KOPT-K1 (cell line): ENCODE measurements at regions not wholly inside any gene's neighbourhood (a gene's known extent, or its start where the extent isn't known, plus 50 kb on each side); places are given as distances from the start of the nearest gene placed in this dataset.

ENCODE experiments used
- H3K27ac ChIP-seq: fragments of 200-600 bp; sonication (generic); 2 replicates; pipeline ENCODE4 v1.5.1; 2016; ENCODE audit warnings: antibody characterized with exemption, mild to moderate bottlenecking, low read depth, low read length; ENCODE audit not compliant: poor library complexity, severe bottlenecking
- H3K36me3 ChIP-seq: fragments of 200-600 bp; sonication (generic); 2 replicates; pipeline ENCODE4 v1.5.1; 2017; ENCODE audit warnings: antibody characterized with exemption, mild to moderate bottlenecking, low read length, moderate library complexity; ENCODE audit not compliant: insufficient read depth
- H3K9me3 ChIP-seq: fragments of 200-600 bp; sonication (generic); 2 replicates; pipeline ENCODE4 v1.5.1; 2017; ENCODE audit warnings: antibody characterized with exemption, low read length, mild to moderate bottlenecking; ENCODE audit not compliant: insufficient read depth, poor library complexity, severe bottlenecking

- H3K27ac ChIP-seq, result no peak overlapping the region
- H3K9me3 ChIP-seq, result no peaks in the 10 kb centered on the region
- H3K36me3 ChIP-seq, result no peaks in the 10 kb centered on the region
These were observed 484.0 kb downstream of the TSN start for GRCh38 chr2:122239440-122239839.

- Histone ChIP-seq H3K36me3 (no peaks in the 10 kb centered on the region), H3K27ac (no peak overlapping the region), H3K9me3 (no peaks in the 10 kb centered on the region)
These were observed 489.3 kb downstream of the TSN start for GRCh38 chr2:122244598-122245229.

GRCh38 chr2:122249673-122250072 is 494.2 kb downstream of the TSN start:
- Histone ChIP-seq H3K27ac (no peak overlapping the region), H3K9me3 (no peaks in the 10 kb centered on the region), H3K36me3 (no peaks in the 10 kb centered on the region)

- Histone ChIP-seq H3K27ac (no peak overlapping the region), H3K36me3 (no peaks in the 10 kb centered on the region), H3K9me3 (no peaks in the 10 kb centered on the region)
These were observed 495.7 kb downstream of the TSN start for GRCh38 chr2:122251158-122251557.

- no peaks in the 10 kb centered on the region for H3K36me3 ChIP-seq
- no peak overlapping the region for H3K27ac ChIP-seq
- H3K9me3 ChIP-seq, result no peaks in the 10 kb centered on the region
These were observed 496.1 kb downstream of the TSN start for GRCh38 chr2:122251566-122251965.

- H3K27ac ChIP-seq, result no peak overlapping the region
- H3K9me3 ChIP-seq, result no peaks in the 10 kb centered on the region
- H3K36me3 ChIP-seq, result no peaks in the 10 kb centered on the region
These were observed 500.5 kb downstream of the TSN start for GRCh38 chr2:122255924-122256323.

GRCh38 chr2:122261911-122262310 is 506.5 kb downstream of the TSN start:
- no peaks in the 10 kb centered on the region for H3K36me3 ChIP-seq
- H3K9me3 ChIP-seq, result no peaks in the 10 kb centered on the region
- H3K27ac ChIP-seq, result no peak overlapping the region

GRCh38 chr2:122263746-122264145 is 508.3 kb downstream of the TSN start:
- Histone ChIP-seq H3K27ac (no peak overlapping the region), H3K36me3 (no peaks in the 10 kb centered on the region)

GRCh38 chr2:122266636-122267035 is 511.2 kb downstream of the TSN start:
- no peaks in the 10 kb centered on the region for H3K9me3 ChIP-seq
- no peaks in the 10 kb centered on the region for H3K36me3 ChIP-seq
- no peak overlapping the region for H3K27ac ChIP-seq

More at GRCh38 chr2:122263746-122264145, 508.3 kb downstream of the TSN start:
- H3K9me3 ChIP-seq, result no peaks in the 10 kb centered on the region

- Histone ChIP-seq H3K9me3 (no peaks in the 10 kb centered on the region), H3K36me3 (no peaks in the 10 kb centered on the region), H3K27ac (no peak overlapping the region)
These were observed 512.5 kb downstream of the TSN start for GRCh38 chr2:122267947-122268346.

- H3K27ac ChIP-seq, result no peak overlapping the region
- no peaks in the 10 kb centered on the region for H3K9me3 ChIP-seq
- no peaks in the 10 kb centered on the region for H3K36me3 ChIP-seq
These were observed 518.5 kb downstream of the TSN start for GRCh38 chr2:122273785-122274419.

- Histone ChIP-seq H3K27ac (no peak overlapping the region), H3K9me3 (no peaks in the 10 kb centered on the region), H3K36me3 (no peaks in the 10 kb centered on the region)
These were observed 522.5 kb downstream of the TSN start for GRCh38 chr2:122277956-122278355.

- no peaks in the 10 kb centered on the region for H3K36me3 ChIP-seq
- no peak overlapping the region for H3K27ac ChIP-seq
- H3K9me3 ChIP-seq, result no peaks in the 10 kb centered on the region
These were observed 545.3 kb downstream of the TSN start for GRCh38 chr2:122300758-122301157.

GRCh38 chr2:122307763-122308162 is 552.3 kb downstream of the TSN start:
- H3K9me3 ChIP-seq, result no peaks in the 10 kb centered on the region
- no peaks in the 10 kb centered on the region for H3K36me3 ChIP-seq

GRCh38 chr2:122315306-122315705 is 559.9 kb downstream of the TSN start:
- Histone ChIP-seq H3K27ac (no peak overlapping the region), H3K36me3 (no peaks in the 10 kb centered on the region), H3K9me3 (no peaks in the 10 kb centered on the region)

More at GRCh38 chr2:122307763-122308162, 552.3 kb downstream of the TSN start:
- no peak overlapping the region for H3K27ac ChIP-seq

GRCh38 chr2:122319539-122320132 is 564.2 kb downstream of the TSN start:
- Histone ChIP-seq H3K9me3 (no peaks in the 10 kb centered on the region), H3K36me3 (no peaks in the 10 kb centered on the region), H3K27ac (no peak overlapping the region)
